ENCODE measurements at regions not wholly inside any gene's neighbourhood (a gene's known extent, or its start where the extent isn't known, plus 50 kb on each side); places are given as distances from the start of the nearest gene placed in this dataset.

GRCh38 chr10:107436568-107436967 lies 272.1 kb upstream of the SORCS1 start:
- TF ChIP-seq POLR2AphosphoS5 (IDR thresholded peaks at IDR 0.05; ENCODE audit: low read depth, low read length) (no peak), POLR2A (IDR thresholded peaks at IDR 0.05; ENCODE audit: low read depth, low read length) (no peak)
